Ovary (tissue), 7 donors: ENCODE measurements at regions not wholly inside any gene's neighbourhood (a gene's known extent, or its start where the extent isn't known, plus 50 kb on each side); places are given as distances from the start of the nearest gene placed in this dataset.
A peak's percentile ranks its signal among the peaks of the same experiment; 100 is the strongest.

ENCODE experiments used
- DNase-seq, 5 donors: peaks; one replicate each; pipeline ENCODE4 v3.0.0-alpha.2; 2019 to 2020
- H3K27ac ChIP-seq, 2 donors: fragments of 200-600 bp; one replicate each; pipeline versions ENCODE4 v1.5.1 to v1.8.0; 2019 to 2022
- H3K27me3 ChIP-seq: fragments of 200-600 bp; one replicate; pipeline ENCODE4 v1.8.0; 2022
- H3K36me3 ChIP-seq: fragments of 200-600 bp; sonication (generic); one replicate; pipeline ENCODE4 v1.5.1; 2019
- H3K4me1 ChIP-seq: one replicate; pipeline ENCODE4 v1.8.1; 2013; ENCODE audit warnings: mild to moderate bottlenecking, moderate library complexity; ENCODE audit not compliant: insufficient read depth
- H3K4me3 ChIP-seq: fragments of 200-600 bp; sonication (generic); one replicate; pipeline ENCODE4 v1.5.1; 2017
- H3K9me3 ChIP-seq, 2 donors: fragments of 200-600 bp in 1 of 2; sonication (generic) in 1 of 2; one replicate each; pipeline versions ENCODE4 v1.5.1 to v1.8.1; 2013 to 2019; ENCODE audit warnings: mild to moderate bottlenecking in 1 of 2, moderate library complexity in 1 of 2
- CTCF ChIP-seq, 3 donors: fragments of 450-650 bp in 2 of 3; fragments of 200-600 bp in 1 of 3; IDR thresholded peaks; one replicate each; pipeline versions ENCODE4 v1.5.1 to v1.8.0; 2016 to 2022; ENCODE audit warnings: antibody characterized with exemption in 3 of 3, mild to moderate bottlenecking in 1 of 3
- EP300 ChIP-seq: sonication (generic); formaldehyde crosslinking; IDR thresholded peaks from one replicate; pipeline ENCODE4 v1.6.1; 2017; ENCODE audit warnings: antibody characterized with exemption
- POLR2A ChIP-seq: fragments of 450-650 bp; IDR thresholded peaks from one replicate; pipeline ENCODE4 v1.6.1; 2017; ENCODE audit warnings: antibody characterized with exemption, mild to moderate bottlenecking, moderate library complexity
- WGBS, 3 donors: extraction: QIAGEN DNeasy Blood & Tissue Kit in 1 of 3; methylation state at CpG; one replicate each; pipeline versions ENCODE4 v1.1.5 to v1.1.7; 2013 to 2017; 5-methylcytosine and 5-hydroxymethylcytosine counted together
- intact Hi-C, 4 donors: fragments of 100-400 bp; cut with DNase I; formaldehyde crosslinking; loops; one replicate each; pipeline versions ENCODE4 v1.11.0 to v1.15.1; 2022 to 2023
- donor health status: DM: no; HTN: no; CAD: no; lungs with moderate emphysema.
- donor health status: DM: no; HTN: no; CAD: no.
- donor health status: Bipolar disorder and iron deficiency.
- donor health status: DM: no; HTN: no; CAD: no.
- donor health status: DM: yes; HTN: yes; CAD: no.

GRCh38 chr11:32008880-32009551 lies 81.9 kb upstream of the RCN1 start:
- Histone ChIP-seq H3K36me3 (no peaks in the 10 kb centered on the region), H3K9me3 (no peaks in the 10 kb centered on the region), H3K4me1 (no peaks in the 10 kb centered on the region), H3K27me3 (no peaks in the 10 kb centered on the region), H3K4me3 (no peak overlapping the region), H3K27ac (no peak overlapping the region)
- TF ChIP-seq EP300 (no peak), CTCF (IDR thresholded peaks at IDR 0.05) (no peak), POLR2A (no peak)
- WGBS, 3 donors: 56 to 61% (median 61%) methylated on average over 8 of the region's 8 CpGs
- intact Hi-C loops: no loop called here
- no peak for DNase-seq

- intact Hi-C loops: no loop called here
- H3K4me1 ChIP-seq: no peaks in the 10 kb centered on the region
Observed at GRCh38 chr11:32006799-32007388, 84.0 kb upstream of the RCN1 start.

GRCh38 chr11:32005786-32006416 lies 85.0 kb upstream of the RCN1 start:
- TF ChIP-seq POLR2A: no peak
- no peak for TF ChIP-seq EP300
- TF ChIP-seq CTCF (IDR thresholded peaks at IDR 0.05): no peak
- WGBS, 3 donors: 79 to 91% (median 83%) methylated on average over 13 of the region's 13 CpGs
- no peak for DNase-seq
- no peaks in the 10 kb centered on the region for H3K9me3 ChIP-seq
- no peak overlapping the region for H3K4me3 ChIP-seq
- intact Hi-C loops: no loop called here
- H3K4me1 ChIP-seq: no peaks in the 10 kb centered on the region
- no peaks in the 10 kb centered on the region for H3K36me3 ChIP-seq
- no peak overlapping the region for H3K27ac ChIP-seq
- H3K27me3 ChIP-seq: no peaks in the 10 kb centered on the region

More at GRCh38 chr11:32006799-32007388, 84.0 kb upstream of the RCN1 start:
- DNase-seq: no peak
- H3K27ac ChIP-seq: no peak overlapping the region
- H3K9me3 ChIP-seq: no peaks in the 10 kb centered on the region
- no peaks in the 10 kb centered on the region for H3K27me3 ChIP-seq
- TF ChIP-seq EP300: no peak
- no peak for TF ChIP-seq POLR2A
- peak in 1 of 3 donors; percentile 10 for TF ChIP-seq CTCF (IDR thresholded peaks at IDR 0.05)
- no peaks in the 10 kb centered on the region for H3K36me3 ChIP-seq
- 5 to 10% (median 5%) methylated on average over 5 of the region's 5 CpGs for WGBS, 3 donors
- H3K4me3 ChIP-seq: no peak overlapping the region

- no peaks in the 10 kb centered on the region for H3K36me3 ChIP-seq
- no peaks in the 10 kb centered on the region for H3K4me1 ChIP-seq
- no peak for DNase-seq
- 66 to 75% (median 74%) methylated on average over 9 of the region's 9 CpGs for WGBS, 3 donors
- H3K9me3 ChIP-seq: no peaks in the 10 kb centered on the region
- H3K27me3 ChIP-seq: no peaks in the 10 kb centered on the region
- H3K27ac ChIP-seq: no peak overlapping the region
- TF ChIP-seq POLR2A (no peak), EP300 (no peak), CTCF (IDR thresholded peaks at IDR 0.05) (no peak)
- intact Hi-C loops: no loop called here
- no peak overlapping the region for H3K4me3 ChIP-seq
Observed at GRCh38 chr11:32003335-32003734, 87.5 kb upstream of the RCN1 start.
